H7 (cell line): ENCODE measurements at regions not wholly inside any gene's neighbourhood (a gene's known extent, or its start where the extent isn't known, plus 50 kb on each side); places are given as distances from the start of the nearest gene placed in this dataset.
A peak's percentile ranks its signal among the peaks of the same experiment; 100 is the strongest.
"Not testable (repeated sequence)": the region's sequence is repeated elsewhere in the genome, so short reads cannot be mapped to it uniquely, and the experiment has no call there.

Experiments
- DNase-seq: peaks from one replicate; pipeline ENCODE4 v3.0.0; 2012
- H3K27me3 ChIP-seq: 2 replicates; pipeline ENCODE4 v1.6.0; 2011; ENCODE audit warnings: mild to moderate bottlenecking, low read length; ENCODE audit not compliant: control insufficient read depth, insufficient read depth
- H3K36me3 ChIP-seq: replicated peaks from 2 replicates; pipeline ENCODE4 v1.5.1; 2011; ENCODE audit warnings: low read length; ENCODE audit not compliant: control insufficient read depth, insufficient read depth
- H3K4me3 ChIP-seq: 2 replicates; pipeline ENCODE4 v1.5.1; 2011; ENCODE audit warnings: low read depth, mild to moderate bottlenecking, control low read depth, low read length, moderate library complexity; ENCODE audit not compliant: insufficient read depth

DNA sequence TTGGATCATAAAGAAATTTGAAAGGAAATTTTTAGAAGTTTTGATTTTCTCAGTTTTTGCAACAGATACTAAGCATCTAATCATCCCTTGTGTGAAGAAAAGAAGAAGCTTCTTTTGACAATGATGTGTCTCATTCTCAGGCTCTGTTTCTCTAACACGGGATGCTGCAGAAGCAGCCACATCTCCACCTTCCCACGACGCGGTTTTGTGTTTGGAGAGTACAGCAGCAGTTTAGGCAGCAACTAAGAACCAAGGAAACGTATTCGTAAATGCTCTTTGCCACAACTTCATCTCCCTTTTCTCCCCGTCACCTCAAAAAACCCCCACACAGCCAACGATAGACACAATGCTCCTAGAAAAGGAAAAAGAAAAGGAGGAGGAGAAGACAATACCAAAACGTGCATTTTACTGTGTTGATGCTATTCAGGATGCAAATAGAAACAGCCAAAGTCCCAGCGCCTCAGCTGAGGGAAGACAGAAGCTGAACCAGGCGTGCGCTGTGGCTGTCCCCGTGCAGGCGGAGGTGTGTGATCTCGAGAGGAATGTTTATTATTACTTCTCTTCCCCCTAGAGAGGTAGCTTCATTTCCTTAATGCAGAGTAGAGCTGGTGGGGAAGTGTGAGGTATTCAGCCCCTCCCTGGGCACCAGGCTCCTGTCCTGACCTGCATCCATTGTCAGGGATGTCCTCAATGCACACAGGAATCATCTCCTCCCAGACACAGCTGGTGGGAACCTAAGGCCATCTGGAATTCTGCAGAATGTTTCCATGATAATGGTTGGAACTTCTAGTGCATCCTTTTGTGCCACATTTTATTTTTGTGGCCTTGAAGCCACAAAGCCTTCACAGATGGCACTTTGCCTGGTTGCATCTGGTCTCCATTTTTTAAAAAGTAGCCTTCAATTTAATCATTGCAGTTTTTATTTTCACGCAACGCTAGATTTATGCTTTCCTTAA, 174.6 kb upstream of the KLF6 start:
- DNase-seq: no peak
- H3K36me3 ChIP-seq: no peaks in the 10 kb centered on the region
- no peak overlapping the region for H3K4me3 ChIP-seq
- no peaks in the 10 kb centered on the region for H3K27me3 ChIP-seq

DNA sequence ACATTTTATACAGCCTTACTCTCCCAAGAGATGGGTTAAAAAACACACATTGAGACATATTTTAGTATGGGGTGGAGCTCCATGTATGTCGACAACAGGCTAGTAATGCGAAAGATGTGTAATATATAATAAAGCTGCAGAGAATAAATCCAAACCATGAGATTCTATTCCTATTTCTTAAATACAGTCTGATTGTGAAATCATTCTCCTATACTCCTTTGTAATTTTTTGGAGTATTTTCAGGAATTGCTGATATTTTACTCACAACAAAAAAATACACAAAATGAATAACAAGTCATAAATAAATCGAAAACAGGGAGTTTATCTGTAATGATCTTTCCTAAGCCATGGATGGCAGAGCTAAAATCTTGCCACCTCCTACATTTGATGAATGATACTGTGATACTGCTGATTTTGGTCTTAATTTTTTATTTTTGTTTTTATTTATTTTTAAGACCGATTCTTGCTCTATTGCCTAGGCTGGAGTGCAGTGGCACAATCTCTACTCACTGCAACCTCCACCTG, 173.5 kb upstream of the KLF6 start:
- no peak for DNase-seq
- Histone ChIP-seq H3K36me3 (no peaks in the 10 kb centered on the region), H3K4me3 (no peak overlapping the region), H3K27me3 (no peaks in the 10 kb centered on the region)

DNA sequence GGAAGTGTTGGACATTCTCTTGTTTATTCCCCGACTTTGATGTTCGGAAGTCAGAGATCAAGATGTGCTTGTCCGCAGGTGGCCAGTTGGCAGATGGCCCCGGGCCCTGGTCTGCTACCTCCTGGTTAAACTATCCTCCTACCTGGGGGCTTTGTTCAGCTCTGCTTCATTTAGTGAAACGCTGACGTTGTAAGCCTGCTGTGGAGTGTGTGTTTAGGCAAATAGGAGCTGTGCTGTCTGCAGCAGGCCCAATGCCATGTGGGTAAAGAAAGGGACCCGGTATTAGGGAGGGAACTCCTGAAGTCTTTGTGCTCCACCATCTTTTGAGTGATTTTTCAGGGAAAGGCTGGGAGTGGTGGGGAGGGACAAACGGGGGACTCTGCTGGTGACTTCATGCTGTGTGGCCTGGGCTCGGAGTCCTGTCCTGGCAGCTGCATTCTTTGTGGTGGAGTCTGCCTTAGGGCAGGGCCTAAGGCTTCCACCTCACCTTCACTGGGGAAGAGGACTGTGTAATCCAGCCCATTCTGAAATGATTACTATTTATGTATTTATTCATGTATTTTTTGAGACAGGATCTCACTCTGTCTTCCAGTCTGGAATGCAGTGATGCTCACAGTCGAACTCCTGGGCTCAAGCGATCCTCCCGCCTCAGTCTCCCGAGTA, 171.1 kb upstream of the KLF6 start:
- no peaks in the 10 kb centered on the region for H3K36me3 ChIP-seq
- no peak overlapping the region for H3K4me3 ChIP-seq
- H3K27me3 ChIP-seq: no peaks in the 10 kb centered on the region
- DNase-seq: no peak

DNA sequence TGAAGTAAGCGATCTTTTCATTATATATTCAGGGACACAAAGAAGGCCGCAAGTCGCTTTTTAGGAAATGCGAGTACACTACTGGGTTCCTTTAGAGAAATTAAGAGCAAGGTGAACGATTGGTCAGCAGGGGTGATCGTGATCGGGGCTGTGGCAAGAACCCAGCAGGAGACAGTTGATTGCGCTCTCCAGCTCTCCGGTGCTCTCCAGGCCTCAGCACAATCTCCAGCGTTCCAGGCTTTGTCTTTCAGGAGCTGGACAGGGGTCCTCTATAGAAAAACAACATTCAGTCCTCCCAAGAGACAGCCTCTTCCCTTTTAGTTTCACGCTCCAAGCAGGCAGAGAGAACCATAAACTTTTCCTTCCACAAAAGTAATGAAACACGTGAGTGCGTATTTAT, 170.5 kb upstream of the KLF6 start:
- DNase-seq: peak; percentile 62
- no peaks in the 10 kb centered on the region for H3K27me3 ChIP-seq
- H3K4me3 ChIP-seq: no peak overlapping the region
- H3K36me3 ChIP-seq: no peaks in the 10 kb centered on the region

DNA sequence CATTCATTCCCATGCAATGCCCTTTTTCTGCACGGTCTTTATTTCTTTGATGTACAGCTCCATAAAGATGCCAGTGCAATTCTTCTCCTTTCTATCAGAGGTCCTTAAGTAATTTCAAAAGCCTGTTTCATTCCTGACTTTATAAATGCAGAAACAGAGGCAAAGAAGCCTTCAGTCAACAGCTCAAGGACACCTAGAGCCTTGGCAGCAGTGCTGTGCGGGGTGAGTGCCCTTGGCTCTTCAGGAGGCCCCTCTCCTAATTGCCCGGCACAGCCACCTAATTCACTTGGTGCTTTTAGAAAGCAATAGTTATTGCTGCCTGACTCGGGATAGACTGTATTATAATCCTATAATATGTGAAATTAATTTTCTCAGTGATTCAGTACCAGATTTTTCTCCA, 169.6 kb upstream of the KLF6 start:
- no peaks in the 10 kb centered on the region for H3K36me3 ChIP-seq
- no peak for DNase-seq
- no peak overlapping the region for H3K4me3 ChIP-seq
- no peaks in the 10 kb centered on the region for H3K27me3 ChIP-seq

DNA sequence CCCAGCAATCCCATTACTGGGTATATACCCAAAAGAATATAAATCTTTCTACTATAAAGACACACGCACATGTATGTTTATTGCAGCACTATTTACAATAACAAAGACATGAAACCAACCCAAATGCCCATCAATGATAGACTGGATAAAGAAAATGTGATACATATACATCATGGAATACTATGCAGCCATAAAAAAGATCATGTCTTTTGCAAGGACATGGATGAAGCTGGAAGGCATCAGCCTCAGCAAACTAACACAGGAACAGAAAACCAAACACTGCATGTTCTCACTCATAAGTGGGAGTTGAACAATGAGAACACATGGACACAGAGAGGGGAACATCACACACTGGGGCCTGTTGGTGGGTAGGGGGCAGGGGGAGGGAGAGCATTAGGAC, 169.0 kb upstream of the KLF6 start:
- not testable (repeated sequence) for H3K4me3 ChIP-seq, DNase-seq, H3K27me3 ChIP-seq, H3K36me3 ChIP-seq

DNA sequence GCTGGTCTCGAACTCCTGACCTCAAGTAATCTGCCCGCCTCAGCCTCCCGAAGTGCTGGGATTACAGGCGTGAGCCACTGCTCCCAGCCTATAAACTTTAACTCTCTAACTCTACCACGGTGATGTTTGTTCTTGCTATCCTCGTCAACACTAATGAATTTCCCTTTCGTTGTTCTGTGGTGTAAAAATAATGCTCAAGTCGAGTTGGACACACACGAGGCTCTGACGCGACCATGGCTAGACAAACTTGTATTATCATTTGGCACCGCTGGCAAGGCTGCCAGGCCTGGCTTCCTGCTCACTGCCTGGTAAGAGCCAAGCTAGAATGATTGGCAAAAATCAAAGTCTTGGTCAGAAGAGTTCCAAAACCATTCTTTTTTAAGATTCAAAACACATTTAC, 167.0 kb upstream of the KLF6 start:
- Histone ChIP-seq H3K27me3 (no peaks in the 10 kb centered on the region), H3K36me3 (no peaks in the 10 kb centered on the region), H3K4me3 (no peak overlapping the region)
- DNase-seq: no peak

DNA sequence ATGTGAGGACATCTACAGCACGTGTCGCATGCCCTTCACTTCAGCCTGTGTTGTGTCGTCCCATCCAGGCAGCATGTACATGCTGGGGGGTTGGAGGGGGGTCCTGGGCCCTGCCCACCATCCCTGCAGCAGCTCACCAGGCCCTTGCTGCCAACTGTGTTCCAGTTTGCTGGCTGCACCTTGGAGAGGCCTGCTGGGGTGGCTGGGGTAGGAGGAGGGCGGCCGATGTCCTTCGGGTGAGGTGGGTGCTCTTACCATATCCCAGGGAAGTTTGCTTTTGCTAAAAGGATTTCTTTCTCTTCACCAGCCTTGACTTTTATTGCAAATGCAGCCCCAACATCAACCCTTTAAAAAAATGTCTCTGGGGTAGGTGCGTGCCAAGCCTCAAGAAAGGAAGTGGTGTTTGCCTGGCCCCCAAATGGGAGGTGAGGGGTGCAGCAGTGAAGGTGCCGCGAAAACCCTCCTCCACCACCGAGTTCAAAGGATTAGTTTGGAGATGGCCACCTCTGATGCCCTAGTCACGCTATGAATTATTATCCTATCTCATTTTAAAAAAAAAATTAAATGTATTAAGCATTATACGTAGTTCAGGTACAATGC, 165.8 kb upstream of the KLF6 start:
- Histone ChIP-seq H3K27me3 (no peaks in the 10 kb centered on the region), H3K4me3 (no peak overlapping the region), H3K36me3 (no peaks in the 10 kb centered on the region)
- DNase-seq: no peak

DNA sequence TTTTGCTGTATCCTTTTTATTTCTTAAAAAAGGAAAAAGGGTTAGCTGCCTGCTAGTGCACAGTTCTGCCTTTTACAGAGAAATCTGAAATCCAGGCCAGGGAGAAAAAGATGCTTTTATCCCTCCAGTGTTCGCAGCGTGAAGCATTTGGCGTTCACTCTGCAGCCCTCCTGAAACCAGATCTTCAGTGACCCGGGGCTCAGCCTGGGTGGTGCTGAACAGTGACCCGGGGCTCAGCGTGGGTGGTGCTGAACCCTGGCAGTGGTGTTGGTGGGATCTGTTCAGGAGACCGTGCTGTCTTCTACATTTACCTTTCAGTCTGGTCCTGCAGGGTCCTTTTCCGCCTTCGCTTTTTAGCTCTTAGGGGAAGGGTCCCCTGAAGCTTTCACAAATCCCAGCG, 164.7 kb upstream of the KLF6 start:
- Histone ChIP-seq H3K4me3 (no peak overlapping the region), H3K27me3 (no peaks in the 10 kb centered on the region)
- peak; percentile 54 for DNase-seq

DNA sequence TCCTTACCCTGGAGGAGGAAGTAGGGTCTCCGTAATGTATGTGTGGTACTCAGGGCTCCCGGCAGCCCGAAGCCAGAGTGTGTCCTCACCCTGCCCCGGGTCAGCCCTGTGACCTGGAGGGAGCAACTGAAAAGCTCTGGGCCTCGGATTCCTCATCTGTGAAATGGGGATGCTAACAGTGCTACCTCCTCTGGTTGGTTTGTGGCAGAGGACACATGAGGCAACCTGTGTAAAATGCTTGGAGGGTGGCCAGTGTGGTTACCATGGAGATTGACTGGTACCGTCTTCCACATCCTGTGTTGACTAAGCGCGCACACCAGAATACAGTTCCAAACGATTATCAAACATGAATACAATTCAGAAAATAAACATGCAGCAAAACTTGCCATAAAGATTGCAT, 163.8 kb upstream of the KLF6 start:
- Histone ChIP-seq H3K36me3 (no peaks in the 10 kb centered on the region), H3K27me3 (no peaks in the 10 kb centered on the region), H3K4me3 (no peak overlapping the region)
- DNase-seq: no peak

More for the DNA sequence above, 164.7 kb upstream of the KLF6 start:
- H3K36me3 ChIP-seq: no peaks in the 10 kb centered on the region

DNA sequence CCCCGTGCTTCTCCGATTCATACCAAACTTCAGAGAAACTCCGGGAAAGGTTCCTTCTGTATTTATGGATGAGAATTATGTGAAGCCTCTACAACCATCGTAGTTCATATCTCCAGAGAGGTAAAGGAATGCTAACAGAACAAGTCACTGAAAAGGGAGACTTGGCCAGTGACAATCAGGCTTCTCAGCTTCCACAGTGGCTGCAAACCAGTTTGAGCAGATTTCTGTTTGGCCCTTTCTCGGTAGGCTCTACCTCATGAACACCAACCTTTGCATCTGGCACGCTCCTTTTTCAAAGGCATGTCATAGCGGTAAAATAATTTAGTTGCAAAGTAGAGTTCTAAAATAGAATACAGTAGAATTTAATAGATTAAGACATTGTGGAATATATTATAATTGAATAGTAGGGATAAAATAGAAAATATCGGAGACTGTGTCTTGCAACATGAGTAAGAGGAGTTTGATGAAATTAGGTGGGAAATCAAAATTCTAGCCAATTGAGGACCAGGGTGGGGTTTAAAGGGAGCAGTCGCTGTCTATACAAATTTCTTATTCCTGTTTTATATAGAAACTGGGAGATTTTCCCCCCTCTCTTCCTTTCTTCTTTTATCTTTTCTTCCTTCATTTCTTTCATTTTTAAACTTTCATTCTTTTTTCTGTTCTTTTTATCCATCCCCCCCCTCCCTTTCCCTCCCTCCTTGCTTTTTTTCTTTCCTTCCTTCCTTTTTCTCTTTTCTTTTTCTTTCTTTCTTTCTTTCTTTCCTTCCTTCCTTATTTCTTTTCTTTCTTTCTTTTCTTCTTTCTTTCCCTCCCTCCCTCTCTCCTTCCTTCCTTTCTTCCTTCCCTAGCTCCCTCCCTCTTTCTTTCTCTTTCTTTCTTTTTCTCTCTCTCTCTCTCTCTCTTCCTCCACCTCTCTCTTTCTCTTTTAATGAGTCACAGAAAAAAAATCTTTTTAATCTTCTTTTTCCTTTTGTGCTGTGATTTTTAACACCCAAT, 161.5 kb upstream of the KLF6 start:
- Histone ChIP-seq H3K4me3 (no peak overlapping the region; the same call in 1 of the 2 replicates), H3K36me3 (no peaks in the 10 kb centered on the region), H3K27me3 (no peaks in the 10 kb centered on the region)
- no peak for DNase-seq

DNA sequence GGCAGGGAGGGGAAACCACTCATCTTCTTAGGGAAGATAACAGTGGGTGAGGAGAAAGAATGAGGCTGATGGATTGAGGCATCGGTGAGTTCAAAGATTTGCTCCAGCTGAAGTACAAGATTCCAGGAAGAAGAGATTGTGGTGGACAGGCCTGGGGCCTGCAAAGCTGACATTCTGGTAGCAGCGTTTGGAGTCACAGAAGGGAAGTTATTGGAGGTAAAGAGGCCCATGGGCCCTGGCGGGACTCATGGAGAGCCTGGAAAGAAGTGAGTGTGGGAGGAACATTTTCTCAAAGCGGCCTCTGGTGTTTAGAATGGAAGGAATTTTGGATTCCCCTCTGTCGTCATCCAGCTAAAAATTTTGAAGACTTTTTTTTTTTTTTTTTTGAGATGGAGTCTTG, 160.0 kb upstream of the KLF6 start:
- no peak for DNase-seq
- Histone ChIP-seq H3K27me3 (no peaks in the 10 kb centered on the region), H3K36me3 (no peaks in the 10 kb centered on the region), H3K4me3 (no peak overlapping the region)

DNA sequence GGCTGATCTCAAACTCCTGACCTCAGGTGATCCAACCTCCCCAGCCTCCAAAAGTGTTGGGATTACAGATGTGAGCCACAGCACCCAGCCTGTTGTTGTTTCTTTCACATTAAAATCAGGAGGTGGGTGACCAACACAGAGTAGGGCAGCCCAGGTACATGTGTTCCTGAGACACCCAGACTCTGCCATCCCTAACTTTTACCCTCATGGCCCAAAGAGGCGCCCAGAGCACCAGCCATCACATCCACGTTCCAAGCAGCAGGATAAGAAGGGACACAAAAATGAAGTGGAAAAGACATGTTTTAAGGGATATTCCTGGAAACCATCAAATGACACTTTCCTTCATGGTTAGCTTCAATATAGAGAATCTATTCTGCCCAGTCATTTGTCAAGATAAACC, 159.6 kb upstream of the KLF6 start:
- no peaks in the 10 kb centered on the region for H3K27me3 ChIP-seq
- H3K4me3 ChIP-seq: no peak overlapping the region
- DNase-seq: no peak
- H3K36me3 ChIP-seq: no peaks in the 10 kb centered on the region
